ENCODE measurements at regions not wholly inside any gene's neighbourhood (a gene's known extent, or its start where the extent isn't known, plus 50 kb on each side); places are given as distances from the start of the nearest gene placed in this dataset.
"Not testable (repeated sequence)": the region's sequence is repeated elsewhere in the genome, so short reads cannot be mapped to it uniquely, and the experiment has no call there.

DNA sequence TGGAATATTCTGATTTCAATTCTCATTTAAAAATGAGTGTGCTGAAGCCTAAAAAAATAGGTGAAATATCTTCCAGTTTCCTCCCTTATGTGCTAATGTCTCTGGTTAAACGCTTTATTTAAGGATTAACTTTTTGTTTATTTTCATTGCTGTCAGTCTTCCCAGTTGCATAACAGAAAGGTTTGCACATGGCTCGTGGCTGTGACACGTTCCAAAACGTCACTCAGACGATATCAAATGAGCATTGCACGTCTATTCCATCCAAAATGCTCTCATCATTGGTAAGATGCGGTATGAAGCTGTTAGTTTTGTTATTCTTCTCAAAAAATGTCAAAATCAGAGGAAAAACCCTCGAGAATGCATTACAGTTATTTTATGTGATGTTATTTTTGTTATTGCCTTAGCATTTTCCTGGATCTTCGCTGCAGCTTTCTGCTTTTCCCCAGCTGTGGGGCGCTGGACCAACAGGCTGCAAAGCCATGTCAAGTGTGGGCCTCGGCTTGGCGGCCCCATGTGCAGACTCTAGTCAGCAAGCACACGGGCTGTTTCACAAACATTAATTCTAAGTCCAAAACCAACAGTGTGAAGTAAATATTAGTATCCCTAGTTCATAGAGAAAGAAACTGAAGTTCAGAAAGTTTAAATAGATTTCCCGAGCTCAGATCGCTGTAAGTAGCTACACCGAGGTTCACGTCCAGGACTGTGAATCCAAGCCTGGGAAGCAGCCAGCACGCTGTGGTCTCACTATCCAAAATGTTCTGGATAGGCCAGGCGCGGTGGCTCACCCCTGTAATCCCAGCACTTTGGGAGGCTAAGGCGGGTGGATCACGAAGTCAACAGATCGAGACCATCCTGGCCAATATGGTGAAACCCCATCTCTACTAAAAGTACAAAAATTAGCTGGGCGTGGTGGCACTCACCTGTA is 793.4 kb upstream of the FRG1 start:
- TF ChIP-seq, protein P1, sequence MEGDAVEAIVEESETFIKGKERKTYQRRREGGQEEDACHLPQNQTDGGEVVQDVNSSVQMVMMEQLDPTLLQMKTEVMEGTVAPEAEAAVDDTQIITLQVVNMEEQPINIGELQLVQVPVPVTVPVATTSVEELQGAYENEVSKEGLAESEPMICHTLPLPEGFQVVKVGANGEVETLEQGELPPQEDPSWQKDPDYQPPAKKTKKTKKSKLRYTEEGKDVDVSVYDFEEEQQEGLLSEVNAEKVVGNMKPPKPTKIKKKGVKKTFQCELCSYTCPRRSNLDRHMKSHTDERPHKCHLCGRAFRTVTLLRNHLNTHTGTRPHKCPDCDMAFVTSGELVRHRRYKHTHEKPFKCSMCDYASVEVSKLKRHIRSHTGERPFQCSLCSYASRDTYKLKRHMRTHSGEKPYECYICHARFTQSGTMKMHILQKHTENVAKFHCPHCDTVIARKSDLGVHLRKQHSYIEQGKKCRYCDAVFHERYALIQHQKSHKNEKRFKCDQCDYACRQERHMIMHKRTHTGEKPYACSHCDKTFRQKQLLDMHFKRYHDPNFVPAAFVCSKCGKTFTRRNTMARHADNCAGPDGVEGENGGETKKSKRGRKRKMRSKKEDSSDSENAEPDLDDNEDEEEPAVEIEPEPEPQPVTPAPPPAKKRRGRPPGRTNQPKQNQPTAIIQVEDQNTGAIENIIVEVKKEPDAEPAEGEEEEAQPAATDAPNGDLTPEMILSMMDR (conservative IDR thresholded peaks at IDR 0.05; ENCODE audit: control insufficient read depth, insufficient read depth, low read depth, low read length), result no peak
- DNase-seq (ENCODE audit: low read depth), result no peak
- H3K4me3 ChIP-seq (ENCODE audit: control insufficient read depth, low read depth, low read length), result no peak overlapping the region

DNA sequence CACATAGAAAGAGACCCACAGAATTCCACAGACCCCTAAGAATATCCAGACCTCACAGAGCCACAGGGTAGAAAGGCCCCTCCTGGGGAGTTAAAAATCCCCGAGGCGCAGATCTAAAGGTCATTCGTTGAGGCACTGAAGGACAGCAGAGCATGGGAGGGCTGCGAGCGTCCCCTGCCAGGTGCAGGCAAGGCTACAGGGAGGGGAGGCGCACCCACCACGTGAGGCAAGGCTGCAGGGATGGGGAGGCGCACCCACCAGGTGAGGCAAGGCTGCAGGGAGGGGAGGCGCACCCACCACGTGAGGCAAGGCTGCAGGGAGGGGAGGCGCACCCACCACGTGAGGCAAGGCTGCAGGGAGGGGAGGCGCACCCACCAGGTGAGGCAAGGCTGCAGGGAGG is 785.6 kb upstream of the FRG1 start:
- not testable (repeated sequence) for DNase-seq (ENCODE audit: low read depth); H3K4me3 ChIP-seq (ENCODE audit: control insufficient read depth, low read depth, low read length)

DNA sequence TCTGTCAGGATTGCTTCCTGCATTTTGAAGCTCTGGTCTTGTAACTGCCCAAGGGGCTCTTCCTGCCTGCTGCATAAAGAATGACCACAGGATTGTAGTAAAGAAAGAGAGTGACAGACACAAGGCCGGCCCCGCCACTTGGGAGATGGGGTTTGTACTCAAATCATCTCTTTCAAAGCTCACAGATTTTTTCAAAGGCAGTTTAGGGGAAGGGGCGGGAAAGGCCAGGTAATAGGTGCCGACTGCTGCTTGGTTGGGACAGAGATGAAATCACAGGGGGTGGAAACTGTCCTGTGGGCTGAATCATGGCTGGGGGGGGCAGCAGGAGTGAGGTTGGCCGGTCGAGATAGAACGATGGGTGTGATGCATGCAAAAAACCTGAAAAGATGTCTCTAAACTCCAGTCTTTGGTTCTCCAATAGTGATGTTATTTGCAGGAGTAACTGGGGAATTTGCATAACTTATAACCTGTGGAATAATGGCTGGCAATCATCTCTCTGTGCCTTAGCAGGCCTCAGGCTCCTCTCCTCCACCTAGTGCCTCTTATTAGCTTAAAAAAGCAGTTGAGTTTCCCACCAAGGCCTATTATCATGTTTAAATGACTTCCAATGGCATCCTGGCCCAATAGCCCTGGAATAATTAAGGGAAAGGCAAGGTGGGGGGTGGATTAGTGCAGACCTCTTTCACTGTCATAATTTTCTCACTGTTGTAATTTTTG is 778.4 kb upstream of the FRG1 start:
- DNase-seq (ENCODE audit: low read depth), result no peak
- H3K4me3 ChIP-seq (ENCODE audit: control insufficient read depth, low read depth, low read length), result no peak overlapping the region
- TF ChIP-seq, protein P1 (conservative IDR thresholded peaks at IDR 0.05; ENCODE audit: control insufficient read depth, insufficient read depth, low read depth, low read length), result no peak

DNA sequence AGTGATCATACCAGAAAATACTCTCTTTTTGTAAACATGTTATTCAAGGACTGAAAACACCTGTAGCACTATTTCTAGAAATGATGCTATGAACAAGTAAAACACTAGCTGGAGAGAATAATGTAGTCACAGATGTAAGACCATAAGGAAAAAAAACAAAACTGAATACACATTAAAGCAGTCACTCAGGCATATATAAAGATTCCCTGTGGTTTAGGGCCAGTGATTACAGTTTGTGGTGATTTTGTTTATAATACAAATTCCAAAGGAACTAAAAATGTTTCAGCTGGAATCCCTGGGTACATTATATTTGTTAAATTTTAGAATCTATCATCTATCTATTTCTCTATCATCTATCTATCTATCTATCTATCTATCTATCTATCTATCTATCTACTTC is 777.8 kb upstream of the FRG1 start:
- TF ChIP-seq, protein P1 (conservative IDR thresholded peaks at IDR 0.05; ENCODE audit: control insufficient read depth, insufficient read depth, low read depth, low read length), result no peak
- no peak overlapping the region for H3K4me3 ChIP-seq (ENCODE audit: control insufficient read depth, low read depth, low read length)
- no peak for DNase-seq (ENCODE audit: low read depth)

DNA sequence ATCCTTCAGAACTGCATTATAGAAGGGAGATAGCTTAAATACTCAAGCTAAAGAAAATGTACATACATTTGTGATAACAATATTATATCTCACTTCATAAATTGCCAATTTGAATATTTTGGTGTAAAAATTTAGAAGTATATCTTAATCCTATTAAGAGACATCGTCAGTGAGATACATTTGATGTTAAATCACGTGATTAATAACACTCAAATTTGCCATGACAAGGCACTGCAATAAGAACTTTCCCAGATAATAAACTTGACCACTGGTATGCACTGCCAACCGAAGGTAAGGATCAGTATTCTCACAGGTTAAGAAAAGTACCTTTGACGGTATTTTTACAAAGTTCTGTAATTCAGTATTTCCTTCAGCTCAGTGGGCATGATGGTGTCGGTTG is 764.7 kb upstream of the FRG1 start:
- H3K4me3 ChIP-seq (ENCODE audit: control insufficient read depth, low read depth, low read length), result no peak overlapping the region
- DNase-seq (ENCODE audit: low read depth), result no peak
- TF ChIP-seq, protein P1 (conservative IDR thresholded peaks at IDR 0.05; ENCODE audit: control insufficient read depth, insufficient read depth, low read depth, low read length), result no peak

DNA sequence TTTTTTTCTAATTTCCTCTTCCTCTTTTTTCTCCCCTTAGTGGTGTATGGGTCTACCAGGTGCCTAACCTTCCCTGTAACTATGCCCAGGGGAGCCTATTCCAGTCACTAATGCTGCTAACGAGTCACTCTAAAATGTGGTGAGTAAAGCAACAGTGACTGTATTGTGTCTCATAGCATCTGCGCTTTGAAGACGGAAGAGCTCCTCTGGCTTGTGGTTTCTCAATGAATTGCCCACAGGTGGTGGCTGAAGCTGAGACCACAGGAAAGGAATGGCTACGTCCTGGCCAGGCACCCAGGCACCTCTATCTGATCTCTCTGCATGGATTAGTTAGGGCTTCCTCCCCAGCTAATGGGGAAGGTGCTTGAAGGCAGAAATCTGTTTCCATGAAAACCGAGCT is 763.5 kb upstream of the FRG1 start:
- H3K4me3 ChIP-seq (ENCODE audit: control insufficient read depth, low read depth, low read length), result no peak overlapping the region
- peak; percentile 2 for DNase-seq (ENCODE audit: low read depth)
- TF ChIP-seq, protein P1 (conservative IDR thresholded peaks at IDR 0.05; ENCODE audit: control insufficient read depth, insufficient read depth, low read depth, low read length), result no peak

DNA sequence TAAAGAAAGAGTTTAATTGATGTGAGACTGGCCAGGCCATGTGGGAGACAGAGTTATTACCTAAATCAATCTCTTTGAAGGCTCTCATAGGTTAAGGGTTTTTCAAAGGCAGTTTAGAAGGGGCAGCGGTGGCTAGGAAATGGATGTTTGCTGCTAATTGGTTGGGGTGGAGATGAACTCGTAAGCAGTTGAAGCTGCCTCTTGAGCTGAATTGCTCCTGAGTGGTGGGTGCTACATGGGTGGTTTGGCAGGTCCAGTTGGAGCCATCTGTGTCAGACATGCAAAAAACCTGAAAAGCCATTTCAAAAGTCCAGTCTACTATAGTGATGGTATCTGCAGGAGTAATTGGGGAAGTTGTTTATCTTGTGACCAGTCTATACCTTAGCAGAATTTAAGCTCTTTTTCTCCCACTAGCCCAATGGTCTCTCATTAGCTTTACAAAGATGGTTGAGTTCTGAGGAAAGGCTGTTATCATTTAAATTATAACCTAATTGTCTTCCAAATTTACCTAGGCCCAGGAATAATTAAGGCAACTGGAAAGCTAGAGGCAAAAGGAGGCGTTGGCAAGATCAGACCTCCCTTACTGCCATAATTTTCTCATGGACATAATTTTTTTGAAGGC is 762.4 kb upstream of the FRG1 start:
- no peak overlapping the region for H3K4me3 ChIP-seq (ENCODE audit: control insufficient read depth, low read depth, low read length)
- TF ChIP-seq, protein P1 (conservative IDR thresholded peaks at IDR 0.05; ENCODE audit: control insufficient read depth, insufficient read depth, low read depth, low read length), result no peak
- no peak for DNase-seq (ENCODE audit: low read depth)
